ENCODE measurements at regions not wholly inside any gene's neighbourhood (a gene's known extent, or its start where the extent isn't known, plus 50 kb on each side); places are given as distances from the start of the nearest gene placed in this dataset.

GRCh38 chr3:31479431-31479830 lies 53.3 kb upstream of the STT3B start:
- DNase-seq, result no peak

- no peak for DNase-seq
Observed at GRCh38 chr3:31481697-31482096, 51.0 kb upstream of the STT3B start.

- no peak for DNase-seq
Observed at GRCh38 chr3:31482493-31483200, 50.1 kb upstream of the STT3B start.
